ENCODE measurements at regions not wholly inside any gene's neighbourhood (a gene's known extent, or its start where the extent isn't known, plus 50 kb on each side); places are given as distances from the start of the nearest gene placed in this dataset.

DNA sequence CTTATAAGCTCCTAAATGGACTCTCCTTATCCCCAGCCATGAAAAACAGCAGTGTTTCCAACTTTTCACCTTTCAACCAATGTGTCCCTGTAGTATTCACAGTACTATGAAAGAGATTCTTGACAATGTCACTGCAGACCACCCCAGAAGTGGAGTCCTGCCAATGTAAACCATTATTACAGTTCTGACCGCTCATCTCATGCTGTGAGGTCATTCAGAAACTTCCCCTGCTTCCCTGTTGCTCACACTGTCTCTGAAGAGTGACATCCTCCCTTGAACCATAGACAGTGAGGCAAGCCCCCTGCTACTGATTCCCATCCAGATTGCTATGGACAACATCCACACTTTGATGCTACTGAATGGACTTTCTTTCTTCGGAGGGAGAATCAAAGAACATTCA, 1523.7 kb upstream of the ACVR2A start:
- DNase-seq: no peak

DNA sequence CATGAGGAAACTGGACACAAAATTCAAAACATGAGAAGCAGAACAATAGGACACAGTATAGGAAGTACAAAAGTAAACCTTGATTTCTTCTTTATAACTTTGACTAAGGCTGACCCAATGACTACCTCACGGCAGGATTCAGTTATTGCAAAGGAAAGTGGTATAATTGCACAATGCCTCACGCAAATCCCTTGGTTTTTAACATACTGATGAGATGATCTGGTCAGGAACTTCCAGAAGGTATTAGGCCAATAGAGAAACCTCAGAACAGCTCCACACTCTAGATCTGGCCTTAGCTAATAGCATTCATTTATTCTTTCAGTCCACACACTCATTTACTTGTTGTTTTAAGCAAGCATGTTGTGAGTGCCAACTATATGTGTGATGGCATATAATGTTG, 1526.9 kb upstream of the ACVR2A start:
- no peak for DNase-seq

DNA sequence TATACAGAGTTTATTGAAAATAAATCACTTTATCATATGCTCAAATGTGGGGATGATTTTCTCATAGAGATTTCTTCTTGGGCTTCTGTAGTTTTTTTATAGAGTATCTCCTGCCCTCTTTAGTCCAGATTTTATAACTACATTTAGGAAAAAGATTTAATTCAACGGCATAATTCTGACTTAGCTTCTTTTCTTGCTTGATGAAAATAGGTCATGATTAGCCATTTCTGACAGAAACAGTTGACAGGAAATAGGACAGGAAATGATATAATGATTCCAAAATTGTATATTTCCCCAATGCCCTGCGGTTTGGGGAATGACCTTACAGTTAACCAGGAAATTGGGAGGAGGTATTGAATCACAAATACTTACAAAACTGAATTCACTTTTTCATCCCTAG, 1531.9 kb upstream of the ACVR2A start:
- DNase-seq: no peak

DNA sequence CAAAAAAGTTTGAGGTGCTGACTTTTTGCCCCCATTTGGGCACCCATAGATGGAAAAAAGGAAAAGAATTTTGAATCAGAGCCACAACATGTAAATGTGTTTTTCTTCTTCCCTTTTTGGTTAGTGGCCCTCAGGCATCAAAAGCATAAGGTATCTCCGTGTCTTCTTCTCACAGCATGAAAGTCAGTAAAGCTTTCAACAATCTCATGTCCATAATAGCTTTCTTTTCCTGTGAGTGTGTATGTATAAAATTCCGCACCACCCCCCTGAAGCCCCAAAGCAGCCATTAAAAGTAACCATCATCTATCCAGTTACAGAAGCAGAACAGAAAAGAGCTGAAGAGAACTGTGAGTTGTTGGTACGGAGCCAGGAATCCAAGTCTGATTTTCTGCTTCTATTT, 1539.7 kb upstream of the ACVR2A start:
- DNase-seq: no peak

DNA sequence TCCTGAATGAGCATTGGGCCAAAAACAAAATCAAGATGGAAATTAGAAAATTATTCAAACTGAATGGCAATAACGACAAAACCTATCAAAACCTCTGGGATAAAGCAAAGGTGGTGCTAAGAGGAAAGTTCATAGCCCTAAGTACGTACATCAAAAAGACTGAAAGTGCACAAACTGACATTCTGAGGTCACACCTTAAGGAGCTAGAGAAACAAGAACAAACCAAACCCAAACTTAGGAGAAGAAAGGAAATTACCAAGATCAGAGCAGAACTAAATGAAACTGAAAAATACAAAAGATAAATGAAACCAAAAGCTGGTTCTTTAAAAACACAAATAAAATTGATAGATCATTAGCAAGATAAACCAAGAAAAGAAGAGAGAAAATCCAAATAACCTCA, 1543.5 kb upstream of the ACVR2A start:
- DNase-seq: no peak

DNA sequence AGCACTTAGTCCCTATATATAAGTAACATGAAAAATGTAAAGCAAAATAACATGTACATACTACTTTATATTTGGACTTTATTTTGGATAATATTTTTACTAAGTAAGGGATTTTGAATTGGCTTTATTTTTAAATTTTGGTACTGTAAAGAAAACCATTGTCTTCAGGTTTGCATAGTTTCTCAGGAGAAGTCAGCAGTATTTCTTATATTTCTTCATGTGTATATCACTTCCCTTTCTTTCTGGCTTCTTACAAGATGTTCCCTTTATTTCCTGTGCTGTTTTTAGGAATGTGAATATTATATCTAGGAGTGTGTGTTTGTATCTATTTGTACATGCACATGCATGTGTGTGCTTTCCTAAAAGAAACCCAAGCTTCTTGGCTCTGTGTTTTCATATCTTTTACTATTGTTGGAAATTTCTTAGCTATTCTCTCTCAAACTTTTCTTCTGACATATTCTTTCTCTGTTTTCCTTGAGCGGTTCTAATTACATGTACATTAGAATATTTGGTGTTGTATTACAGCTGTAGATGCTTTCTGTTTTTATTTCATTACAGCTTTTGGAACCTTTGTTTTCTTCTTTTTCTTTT, 1549.7 kb upstream of the ACVR2A start:
- DNase-seq: no peak

DNA sequence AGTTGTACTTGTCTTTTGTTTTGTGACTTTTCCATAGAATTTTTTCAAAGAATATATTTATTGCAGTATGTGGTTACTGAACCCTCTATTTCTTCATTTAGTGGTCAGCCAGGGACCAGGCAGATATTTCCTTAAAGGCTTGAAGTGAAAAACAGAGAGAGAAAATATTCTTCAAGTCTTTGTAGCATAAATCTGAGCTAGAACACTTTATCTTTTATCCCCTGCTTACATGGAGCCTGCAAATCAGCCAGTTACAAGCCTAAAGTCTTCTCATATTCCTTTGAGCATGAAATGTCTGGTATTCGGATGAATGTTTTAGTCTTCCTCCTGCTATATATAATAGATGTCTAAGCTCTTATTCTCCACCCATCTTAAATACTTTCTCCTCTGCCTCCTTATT, 1557.5 kb upstream of the ACVR2A start:
- DNase-seq: no peak

DNA sequence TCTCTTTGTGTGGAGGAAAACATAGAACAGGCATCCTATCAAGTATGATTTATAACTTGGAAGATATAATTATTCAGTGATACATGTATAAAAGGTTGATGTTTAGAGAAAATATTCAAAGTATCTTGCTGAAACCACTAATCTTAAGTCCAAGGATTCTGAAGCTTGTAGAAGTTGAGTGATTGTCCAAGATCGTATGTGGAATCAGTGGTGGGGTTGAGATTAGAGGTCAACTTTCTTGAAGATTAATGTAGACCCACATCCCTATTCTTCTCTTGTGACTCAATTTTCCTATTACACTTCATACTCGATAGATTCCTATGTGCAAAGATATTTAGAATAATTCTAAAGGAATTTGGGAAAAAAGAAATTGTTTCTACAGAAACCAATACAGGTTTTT, 1565.9 kb upstream of the ACVR2A start:
- no peak for DNase-seq

DNA sequence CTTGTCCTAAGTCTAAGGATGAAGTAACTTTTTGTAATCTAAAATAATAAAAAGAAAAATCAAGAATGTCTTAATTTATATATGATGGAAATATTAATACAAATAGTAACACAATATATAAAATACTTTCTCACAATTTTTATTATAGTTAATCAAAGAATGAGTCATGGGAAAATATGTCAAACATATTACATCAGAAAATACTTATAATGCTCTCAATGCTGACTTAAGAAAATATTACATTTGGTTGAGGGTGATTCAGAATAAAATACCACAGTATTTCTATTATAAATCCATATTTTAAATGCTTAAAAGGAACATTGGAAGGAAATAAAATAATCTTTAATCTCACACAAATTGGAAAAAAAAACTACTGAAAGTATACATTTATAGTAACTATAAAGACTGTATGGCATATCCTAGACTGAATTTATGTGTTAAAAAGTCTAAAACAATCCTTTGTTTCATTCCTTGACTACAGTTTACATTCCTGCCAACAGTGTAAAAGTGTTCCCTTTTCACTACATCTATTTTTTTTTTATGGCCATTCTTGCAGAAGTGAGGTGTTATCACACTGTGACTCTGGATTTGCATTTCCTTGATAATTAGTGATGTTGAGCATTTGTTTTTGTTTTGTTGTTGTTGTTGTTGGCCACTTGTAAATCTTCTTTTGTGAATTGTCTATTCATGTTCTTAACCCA, 1573.5 kb upstream of the ACVR2A start:
- no peak for DNase-seq

DNA sequence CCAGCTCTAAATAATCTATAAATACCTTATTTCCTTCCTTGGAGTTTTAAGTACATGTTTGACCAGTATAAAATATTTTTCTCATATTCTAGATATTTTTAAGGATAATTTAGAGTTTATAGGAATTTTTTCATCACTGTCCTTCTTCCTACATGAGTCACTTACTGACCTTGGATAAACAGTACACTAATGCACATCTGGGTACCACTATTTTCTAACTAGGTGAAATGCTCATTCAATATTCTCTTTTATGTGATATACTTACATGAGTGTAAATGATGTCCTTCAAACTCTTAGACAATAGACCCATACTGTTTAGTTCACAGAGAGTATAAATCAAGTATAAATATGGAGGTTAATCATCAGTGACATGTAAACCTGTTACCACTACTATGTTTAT, 1574.2 kb upstream of the ACVR2A start:
- DNase-seq: no peak

DNA sequence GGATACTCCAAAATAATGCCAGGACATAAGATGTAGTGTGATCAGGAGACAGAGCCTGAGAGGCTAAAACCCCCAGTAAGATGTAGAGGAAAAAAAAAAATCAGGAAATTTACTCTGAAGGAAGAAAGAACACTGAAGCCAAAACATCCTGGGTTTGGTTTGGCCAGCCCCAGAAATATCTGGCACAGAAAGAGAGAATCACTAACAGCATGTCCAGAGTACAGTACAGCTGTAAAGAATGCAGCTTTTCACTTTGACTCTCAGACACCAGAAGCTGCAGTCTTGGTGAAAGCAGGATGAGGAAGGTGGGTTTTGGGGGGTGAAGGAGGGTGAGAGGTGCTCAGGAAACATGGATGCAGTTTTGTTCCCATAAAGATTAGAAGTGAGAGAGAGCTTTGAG, 1577.7 kb upstream of the ACVR2A start:
- DNase-seq: no peak

DNA sequence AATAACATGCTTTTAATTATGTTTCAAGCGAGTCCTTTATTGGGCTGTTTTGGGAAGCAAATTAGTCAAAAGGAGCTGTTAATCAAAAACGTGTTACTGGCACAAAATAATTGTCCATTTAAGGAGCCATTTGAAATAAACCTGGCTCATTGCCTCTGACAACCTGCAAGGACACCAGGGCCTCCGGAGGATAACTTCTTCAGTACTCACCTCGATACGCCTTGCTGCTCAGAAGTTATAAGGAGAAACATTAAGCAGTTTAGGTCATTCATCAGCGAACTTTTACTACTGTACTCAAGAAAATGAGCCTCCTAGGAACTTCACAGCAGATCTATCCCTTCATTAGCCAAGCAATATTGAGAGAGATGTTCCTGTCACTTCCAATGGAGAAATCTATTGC, 1579.2 kb upstream of the ACVR2A start:
- no peak for DNase-seq

DNA sequence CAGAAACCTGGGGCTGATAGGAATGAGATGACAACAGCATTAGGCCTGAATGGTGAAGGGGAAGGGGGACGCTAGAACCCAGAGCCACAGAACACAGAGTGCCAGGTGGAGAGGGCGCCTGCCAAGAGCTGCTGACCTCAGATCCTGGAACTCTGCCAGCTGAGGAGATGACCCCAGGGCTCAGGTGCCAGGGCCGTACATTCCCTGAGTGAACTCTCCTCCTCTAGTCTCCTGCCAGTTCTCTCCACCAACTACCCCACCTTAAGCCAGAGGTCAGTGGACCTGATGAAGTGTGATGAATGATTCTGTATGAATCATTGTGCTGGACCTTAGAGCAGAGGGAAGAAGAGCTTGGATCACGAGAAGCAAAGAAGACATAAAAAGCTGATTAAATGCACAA, 1582.2 kb upstream of the ACVR2A start:
- no peak for DNase-seq

DNA sequence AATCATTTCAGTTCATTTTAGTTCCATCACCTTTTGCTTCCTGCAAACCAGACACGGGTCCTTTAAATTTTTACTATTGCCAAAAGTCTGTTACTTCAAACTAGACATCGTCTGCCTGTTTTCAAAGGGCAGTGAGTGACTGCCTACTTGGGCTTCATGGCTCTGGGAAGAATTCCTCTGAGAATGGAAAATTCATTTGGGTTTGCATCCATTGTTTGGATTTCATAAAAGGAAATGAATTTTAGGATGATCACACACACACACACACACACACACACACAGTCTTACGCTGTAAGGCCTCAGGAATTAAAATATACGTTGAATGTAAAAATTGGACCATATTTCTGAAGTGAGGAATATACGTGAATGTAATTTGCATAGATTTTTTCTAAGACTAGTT, 1584.3 kb upstream of the ACVR2A start:
- no peak for DNase-seq

DNA sequence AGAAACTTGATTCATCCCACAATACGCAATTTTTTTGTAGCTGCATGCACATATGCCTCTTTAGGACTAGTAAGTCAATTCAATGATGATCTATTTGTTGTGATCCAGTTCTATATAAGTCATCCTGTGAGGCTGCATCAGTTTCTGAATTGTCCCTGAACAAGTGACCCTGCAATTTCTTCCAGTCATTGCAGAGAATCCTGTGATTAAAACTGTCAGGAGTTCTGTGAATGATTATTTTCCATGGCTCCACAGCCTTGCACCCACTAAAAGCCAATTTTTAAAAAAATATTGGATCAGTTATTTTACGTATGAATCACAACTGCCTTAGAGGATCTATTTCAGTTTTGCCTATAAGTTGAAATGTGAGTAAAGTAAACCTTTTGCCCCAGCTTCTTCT, 1585.0 kb upstream of the ACVR2A start:
- DNase-seq: no peak

DNA sequence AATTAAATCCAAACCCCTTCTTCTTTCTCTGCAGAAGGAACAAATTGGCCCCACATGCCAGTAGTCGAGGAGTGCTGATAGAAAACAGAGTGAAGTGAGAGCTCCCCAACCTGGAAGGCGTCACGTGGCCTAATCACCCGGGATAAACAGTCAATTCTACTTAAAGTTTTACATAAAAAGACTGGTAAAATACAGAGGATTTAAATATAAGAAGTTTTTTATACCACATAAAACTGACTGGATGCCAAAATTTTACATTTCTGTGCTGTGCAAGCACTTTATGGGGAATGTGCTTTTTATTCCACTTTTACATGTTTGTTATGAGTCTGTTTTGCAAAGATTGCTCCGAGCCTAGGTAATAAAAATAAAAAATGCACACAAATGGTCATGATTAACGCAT, 1586.8 kb upstream of the ACVR2A start:
- DNase-seq: no peak

DNA sequence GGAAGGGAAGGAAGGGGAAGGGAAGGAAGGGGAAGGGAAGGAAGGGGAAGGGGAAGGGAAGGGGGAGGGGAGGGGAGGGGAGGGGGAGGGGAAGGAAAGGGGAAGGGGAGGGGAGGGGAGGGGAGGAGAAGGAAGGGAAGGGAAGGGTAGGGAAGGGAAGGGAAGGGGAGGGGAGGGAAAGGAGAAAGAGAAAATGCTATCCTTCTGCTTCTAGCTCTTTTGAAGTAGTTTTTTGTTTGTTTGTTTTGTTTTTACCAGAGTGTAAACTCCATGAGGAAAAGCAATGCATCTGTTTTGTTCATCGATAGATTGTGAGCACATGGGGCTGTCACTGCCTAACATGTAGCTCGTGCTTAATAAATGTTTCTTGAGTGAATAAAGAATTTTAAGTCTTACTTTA, 1592.7 kb upstream of the ACVR2A start:
- DNase-seq: no peak

DNA sequence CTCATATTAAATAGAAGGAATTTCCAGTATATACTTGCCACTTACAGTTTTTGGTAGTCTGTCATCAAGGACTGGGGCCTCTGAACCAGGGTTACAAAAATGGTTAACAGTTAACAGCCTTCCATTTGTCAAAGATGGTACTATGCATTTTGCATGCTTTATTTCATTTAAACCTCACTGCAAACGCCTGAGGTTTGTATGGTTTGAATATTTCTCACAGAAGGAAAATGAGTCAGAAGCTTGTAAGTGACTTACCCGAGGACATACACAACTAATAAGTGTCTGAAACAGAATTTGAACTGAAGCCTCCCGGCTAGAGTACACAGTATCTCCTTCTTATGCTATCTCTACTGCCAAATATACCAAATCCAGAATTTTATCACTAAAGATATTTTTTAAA, 1593.5 kb upstream of the ACVR2A start:
- DNase-seq: no peak

DNA sequence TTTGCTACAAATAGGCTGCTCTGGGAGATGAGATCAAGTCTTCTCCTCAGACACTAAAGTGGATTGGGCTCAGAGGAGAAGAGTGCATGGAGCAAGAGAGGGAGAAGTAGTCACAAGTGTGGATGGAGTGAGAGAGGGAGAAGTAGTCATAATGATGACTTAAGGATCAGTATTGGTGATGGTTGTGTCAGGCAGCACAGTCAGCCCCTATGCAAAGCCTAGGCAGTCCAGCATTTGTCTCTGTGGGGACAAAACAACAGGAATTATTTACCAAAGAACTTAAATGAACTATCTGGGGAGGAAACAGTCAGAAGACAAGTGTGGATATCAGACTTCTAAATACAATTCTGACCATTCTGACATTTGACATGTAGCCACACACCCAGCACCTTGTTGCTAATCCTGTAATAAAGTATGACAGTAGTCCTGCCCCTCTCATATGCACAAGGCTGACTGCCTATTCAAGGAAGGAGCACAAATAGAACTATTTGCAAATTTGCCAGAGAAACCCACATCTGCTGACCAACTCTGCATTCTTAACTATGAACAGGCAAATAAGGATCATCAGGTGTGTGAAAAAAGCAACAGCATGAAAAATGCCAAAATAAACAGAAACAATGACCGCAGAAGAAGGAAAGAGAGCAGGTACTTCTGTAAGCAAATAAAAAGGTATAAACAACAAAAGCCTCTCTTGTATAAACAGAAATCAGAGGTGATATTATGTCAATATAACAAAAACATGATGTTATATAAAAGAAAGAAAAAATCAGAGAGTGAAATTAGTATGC, 1597.9 kb upstream of the ACVR2A start:
- DNase-seq: no peak

DNA sequence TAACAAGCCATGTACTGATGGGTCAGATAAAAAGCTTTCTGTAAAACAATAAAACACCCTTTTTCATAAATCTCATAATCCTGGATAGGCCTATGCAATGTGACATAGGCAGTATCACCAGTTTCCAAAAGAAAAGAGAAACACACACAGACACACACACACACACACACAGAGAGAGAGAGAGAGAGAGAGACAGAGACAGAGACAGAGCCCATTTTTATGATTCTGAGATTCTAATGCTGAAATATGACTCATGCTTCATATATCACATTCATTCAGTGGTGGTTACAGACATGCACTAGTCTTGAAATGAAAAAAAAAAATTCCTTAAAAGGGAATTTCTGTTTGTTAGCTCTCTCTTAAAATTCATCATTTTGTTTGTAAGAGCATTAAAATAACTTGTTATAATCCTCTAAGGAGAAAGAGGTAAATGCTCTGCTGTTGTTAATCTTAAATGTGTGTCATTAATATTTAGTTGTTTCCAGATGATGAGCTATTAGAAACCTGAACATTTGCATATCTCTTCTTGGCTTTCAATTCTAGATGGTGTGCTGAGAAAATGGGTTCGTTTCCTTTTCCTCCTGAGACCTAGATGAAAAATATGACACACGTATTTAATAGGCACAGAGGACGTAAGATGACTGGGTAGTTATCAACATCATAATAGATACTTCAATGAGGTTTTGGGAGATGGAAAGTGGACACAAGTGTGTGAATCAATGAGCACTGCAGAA, 1598.7 kb upstream of the ACVR2A start:
- no peak for DNase-seq

DNA sequence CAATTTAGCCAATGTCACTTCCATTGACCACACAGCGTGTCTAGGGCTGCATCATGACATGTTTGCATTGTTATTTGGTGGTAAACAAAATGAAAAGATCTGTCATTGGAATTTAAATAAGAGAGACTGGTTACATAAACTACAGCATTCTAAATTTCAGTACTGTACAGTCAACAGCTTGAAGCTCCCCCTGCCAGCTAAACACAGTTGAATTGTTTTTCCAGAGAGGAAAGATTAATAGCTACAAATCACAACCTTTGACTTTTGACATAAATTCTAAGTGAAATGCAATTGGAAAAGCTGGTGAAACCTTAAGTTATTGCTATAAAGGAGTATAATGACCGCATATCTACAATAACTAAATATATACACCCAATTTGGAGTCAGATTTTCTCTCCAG, 1600.0 kb upstream of the ACVR2A start:
- DNase-seq: no peak

DNA sequence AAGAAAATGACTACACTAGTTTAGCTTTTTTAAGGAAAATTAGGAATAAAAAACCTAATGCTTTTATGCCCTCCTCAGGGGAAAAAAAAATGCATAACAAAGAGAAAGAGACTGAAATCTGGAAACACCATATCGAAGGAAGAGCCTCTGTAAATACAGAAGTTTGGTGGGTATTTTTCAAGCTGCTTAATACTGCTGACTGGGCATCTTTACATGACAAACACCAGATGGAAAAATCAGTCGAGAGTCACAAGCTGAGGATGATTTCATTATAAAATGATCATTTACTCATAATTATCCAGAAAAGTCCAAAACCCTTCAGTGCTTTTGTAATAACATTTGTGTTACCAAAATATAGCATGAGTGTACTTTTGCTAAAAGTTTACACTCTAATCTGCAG, 1600.7 kb upstream of the ACVR2A start:
- DNase-seq: no peak

DNA sequence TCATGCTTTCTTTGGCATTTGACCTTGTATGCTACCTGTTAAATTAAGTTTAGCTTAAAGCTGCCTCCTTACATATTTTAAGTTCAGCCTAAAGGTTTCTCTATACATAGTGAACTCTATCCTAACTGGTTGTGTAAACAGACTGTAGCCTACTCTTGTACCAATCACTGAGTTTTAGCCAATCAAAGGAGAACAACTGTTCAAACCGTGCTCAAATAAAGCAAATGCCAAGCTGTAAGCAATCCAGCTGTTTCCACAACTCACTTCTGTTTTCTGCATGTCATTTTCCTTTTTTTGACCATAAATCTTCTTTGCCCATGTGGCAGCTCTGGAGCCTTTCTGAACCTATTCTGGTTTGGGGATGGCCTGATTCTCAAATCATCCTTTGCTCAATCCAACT, 1603.8 kb upstream of the ACVR2A start:
- no peak for DNase-seq

DNA sequence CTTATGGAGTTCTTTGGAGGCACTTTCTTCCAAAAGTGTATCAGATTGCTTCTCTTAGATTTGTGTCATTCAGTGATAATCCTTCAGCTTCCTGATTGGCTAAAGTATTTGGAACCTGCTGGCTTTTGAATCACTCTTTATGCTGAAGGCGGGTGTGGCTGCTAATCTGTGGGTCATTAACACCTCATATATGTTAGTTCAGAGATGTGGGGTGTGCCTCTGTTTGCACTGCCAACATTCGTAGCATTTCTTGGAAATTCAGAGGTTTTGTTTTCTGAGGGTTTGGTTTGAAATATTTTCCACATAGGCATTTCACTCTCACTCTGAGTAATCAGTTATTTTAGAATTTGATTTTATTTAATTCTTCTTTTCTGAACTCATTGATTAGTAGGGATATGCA, 1604.4 kb upstream of the ACVR2A start:
- no peak for DNase-seq

Measured in islet precursor cell (in vitro differentiated cells).